ENCODE measurements at regions not wholly inside any gene's neighbourhood (a gene's known extent, or its start where the extent isn't known, plus 50 kb on each side); places are given as distances from the start of the nearest gene placed in this dataset.

DNA sequence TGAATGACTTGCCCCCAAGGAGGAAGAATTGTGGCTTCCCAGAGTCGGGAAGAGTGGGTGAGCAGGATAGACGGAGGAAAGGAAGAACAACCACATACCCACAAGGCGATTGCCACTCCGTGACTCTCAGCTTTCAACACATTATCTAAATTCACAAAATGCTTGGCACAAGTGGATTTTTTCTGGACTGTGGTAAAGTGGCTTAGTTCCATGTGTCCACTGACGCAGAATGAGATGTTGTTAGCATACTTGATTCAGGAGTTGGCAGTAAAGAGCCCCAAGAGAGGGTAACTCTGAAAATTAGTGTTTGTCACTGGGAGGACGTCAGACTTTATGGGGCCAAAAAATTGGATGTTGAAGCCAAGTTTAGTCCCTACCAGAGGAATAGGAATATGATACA is 198.8 kb upstream of the CTNNB1 start:
- no peak for DNase-seq

GRCh38 chr3:41001556-41001955 is 197.7 kb upstream of the CTNNB1 start:
- no peak for DNase-seq

GRCh38 chr3:41002104-41002503 is 197.2 kb upstream of the CTNNB1 start:
- DNase-seq = no peak

GRCh38 chr3:41007399-41007798 is 191.9 kb upstream of the CTNNB1 start:
- DNase-seq = no peak

- no peak for DNase-seq
Measured at GRCh38 chr3:41011854-41012253, 187.5 kb upstream of the CTNNB1 start.

DNA sequence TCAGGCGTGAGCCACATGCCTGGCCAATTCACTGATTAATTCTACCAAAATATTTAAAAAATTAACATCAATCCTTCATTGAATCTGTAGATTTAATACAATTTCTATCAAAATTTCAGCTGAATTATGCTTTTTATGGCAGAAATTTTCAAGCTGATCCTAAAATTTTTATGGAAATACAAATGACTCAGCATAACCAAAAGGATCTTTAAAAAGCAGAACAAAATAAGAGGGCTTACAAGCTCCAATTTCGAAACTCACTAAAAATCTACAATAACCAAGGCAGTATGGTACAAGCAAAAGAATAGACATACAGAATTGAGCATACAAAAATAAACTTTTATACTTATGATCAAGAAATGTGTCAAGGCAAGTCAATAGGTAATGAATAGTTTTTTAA is 180.4 kb upstream of the CTNNB1 start:
- DNase-seq = peak; percentile 16

GRCh38 chr3:41024031-41024836 is 175.1 kb upstream of the CTNNB1 start:
- no peak for DNase-seq

- peak; percentile 58 for DNase-seq
Measured at GRCh38 chr3:41026394-41027177, 172.7 kb upstream of the CTNNB1 start.

DNA sequence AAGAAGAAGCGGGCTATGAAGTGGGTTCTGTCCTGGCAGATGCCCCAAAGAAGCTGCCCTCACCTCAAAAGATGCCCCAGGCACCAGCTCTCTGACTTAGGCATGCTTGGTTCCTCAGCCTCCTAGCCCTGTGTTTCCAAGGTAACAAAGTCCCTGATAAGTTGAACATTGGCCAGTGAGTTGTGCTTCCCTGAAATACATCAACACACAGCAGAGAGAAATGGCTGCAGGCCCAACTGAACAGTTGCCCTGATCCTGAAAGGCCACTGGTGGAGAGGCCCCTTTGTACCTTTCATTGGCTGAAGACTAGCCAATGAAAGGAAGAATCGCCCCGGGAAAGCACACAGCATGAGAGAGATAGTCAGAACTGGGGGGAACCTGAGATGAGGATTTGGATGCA is 169.9 kb upstream of the CTNNB1 start:
- no peak for DNase-seq

DNA sequence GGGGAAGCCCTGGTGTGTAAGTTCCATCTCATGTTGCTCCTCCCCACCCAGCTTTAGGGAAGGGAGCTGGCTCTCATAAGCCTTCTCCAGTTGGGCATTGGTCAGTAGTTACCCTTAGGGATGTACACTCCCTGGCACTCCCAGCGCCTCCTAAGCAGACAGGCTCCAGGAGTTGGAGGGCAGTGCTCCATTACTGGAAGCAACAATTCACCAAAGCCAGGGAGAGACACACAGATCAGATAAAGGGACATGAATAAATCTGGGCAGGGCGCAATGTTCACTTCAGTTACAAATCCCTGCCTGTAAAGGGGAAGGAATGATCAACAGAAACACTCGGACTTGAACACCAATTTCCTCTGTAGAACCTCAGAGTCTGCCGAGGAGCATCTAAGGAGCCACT is 169.1 kb upstream of the CTNNB1 start:
- no peak for DNase-seq

DNA sequence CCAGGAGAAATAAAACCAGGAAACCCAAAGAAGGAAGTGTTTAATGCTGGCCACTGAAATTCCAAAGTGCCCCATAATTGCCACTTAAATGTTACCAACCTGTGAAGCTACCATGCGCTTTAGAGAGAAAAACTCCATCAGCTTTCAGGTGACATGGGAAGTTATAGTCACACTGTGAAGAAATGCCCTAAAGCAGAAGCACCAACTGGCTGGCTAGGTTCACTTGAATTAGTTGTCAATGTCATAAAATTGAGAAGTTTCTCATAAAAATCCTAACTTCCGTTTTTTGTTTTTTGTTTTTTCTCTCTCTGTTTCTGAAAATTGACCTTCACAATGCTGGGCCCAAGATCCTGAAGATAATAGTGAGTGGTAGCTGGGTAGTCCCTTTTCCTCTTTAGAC is 167.9 kb upstream of the CTNNB1 start:
- DNase-seq = no peak

DNA sequence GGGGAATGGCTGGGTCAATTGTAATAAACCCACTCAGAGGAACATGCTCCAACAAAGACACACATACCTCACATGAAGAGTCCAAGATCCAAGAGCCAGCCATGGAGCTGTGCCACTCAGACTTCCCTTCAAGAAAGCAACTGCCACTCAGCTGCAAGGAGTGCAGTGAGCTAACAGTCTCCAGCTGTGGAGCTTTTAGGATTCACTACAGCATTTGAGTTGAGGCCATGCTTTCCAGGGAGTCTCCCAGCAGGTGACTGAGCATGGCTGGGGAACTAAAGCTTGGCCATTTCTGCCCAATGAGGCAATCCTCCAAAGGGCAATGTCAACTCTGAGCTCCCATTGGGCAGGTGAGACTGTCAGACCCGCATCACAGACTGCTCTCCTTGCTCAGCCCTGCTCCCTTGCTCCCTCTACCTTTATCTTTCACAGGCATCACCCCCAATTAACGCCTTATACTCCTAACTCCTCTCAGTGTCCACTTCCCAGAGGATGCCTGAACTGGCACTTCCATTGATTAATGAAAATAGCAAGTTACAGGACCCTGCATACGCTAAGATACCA is 165.3 kb upstream of the CTNNB1 start:
- no peak for DNase-seq

DNA sequence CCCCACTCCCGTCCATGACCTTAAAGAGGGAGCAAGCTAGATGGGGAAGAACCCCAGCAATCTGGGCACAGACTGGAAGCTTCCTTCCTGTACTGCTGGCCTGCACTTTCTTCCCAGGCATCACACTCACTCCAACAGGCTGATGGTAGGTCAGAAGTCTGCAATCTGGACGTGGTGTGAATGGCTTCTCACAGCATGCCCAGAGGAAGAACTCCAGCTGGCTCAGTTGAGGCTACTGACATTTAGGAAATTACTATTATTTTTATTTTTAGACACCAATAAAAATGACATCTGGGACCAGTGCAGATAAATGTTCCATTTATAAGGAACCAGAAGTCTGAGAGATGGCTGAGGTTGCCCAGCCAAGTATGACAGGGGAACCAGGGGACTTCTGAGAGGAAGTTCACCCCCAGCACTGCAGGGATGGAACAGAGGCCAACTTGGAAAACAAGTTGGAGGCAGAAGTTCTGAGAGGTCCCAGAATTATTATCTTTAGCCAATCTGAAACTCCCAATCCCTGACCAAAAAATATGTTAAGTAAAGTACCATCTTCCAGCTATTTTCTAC is 163.8 kb upstream of the CTNNB1 start:
- no peak for DNase-seq

GRCh38 chr3:41037651-41038334 is 161.5 kb upstream of the CTNNB1 start:
- no peak for DNase-seq

DNA sequence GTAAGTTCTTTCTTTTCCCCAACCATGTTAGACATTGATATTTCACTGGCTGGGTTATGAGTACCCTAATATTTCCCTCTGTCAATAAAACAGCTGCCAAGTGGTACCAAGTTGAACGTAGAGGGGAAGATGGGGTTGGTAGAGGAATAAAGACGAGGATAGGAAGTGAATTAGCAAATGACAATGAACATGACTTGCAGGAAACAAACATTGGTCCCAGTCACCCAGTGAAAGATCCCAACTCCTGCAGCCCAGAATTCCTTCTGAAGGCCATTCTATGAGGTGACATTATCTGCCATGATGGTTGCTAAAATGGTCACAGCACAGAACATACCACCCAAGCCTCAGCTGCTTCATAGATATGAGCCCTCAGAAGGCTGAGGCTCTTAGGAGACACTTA is 159.0 kb upstream of the CTNNB1 start:
- DNase-seq = no peak

GRCh38 chr3:41041462-41041861 is 157.8 kb upstream of the CTNNB1 start:
- DNase-seq = no peak

DNA sequence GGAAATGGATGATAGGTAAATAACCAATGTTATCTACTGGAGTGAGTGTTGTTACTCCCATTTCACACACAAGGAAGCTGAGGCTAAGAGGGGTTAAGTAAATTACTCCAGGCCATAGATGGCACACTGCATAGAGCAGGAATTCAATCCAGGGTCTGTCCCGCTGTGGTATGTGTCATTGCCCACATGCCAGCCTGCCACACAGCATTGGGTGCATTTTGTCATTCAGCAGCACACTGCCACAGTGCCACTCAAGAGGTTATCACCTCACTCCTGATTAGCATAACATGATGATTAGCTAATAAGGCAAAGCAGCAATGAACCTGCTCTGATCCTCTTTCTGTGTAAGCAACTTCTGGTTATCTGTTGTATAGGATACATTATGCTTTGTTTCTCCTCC is 157.4 kb upstream of the CTNNB1 start:
- DNase-seq = no peak

DNA sequence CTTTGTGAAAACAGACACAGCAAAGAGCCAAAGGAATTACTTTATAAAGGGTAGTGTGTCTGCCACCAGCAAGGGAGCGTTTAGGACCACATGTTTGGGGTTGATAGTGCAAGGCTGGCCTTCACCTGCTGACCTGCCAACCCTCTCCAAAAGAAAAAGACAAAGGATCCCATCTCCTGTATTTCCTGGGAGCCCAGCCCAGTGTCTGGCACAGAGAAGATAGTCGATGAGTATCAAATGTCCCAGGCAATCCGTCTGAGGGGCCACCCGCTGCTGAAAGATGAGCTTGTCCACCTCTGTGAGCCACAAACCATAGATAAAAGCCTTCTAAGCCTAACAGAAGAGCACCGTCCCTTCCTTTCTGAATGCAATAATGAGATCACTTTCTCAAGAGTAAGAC is 154.8 kb upstream of the CTNNB1 start:
- no peak for DNase-seq

DNA sequence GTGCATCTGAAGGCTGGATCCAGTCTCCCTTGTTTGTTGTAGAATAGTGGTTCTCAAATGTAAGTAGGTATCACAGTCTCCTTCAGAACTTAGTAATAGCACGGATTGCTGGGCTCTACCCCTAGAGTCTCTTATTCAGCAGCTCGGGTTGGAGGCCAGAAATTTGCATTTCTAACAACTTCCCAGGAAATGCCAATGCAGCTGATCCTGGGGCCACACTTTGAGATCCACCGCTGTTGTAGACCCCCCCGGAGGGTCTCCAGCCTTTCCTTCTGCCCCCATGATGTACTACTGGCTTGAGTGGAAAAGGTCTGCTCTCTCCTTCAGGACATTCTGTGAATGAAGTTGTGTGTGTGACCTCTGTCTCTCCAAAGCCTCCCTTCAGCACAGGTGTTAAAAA is 153.8 kb upstream of the CTNNB1 start:
- DNase-seq = no peak

DNA sequence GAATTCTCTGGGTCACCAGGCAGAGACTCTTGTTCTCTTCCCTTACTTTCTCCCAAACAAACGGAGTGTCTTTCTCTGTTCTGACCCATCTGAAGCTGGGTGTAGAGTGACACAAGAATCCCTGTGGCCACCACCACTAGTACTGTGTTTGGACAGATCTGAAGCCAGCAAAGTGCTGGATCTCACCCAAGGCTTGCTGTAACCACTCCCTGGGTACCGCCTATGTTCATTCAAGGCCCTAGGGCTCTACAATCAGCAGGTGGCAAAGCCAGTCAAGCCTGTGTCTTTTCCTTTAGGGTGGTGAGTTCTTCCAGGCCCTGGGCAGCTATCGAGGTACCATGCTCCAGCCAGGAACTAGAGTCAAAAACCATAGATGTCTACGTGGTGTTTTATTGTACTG is 149.2 kb upstream of the CTNNB1 start:
- DNase-seq = no peak

GRCh38 chr3:41053220-41053619 is 146.1 kb upstream of the CTNNB1 start:
- DNase-seq = no peak

GRCh38 chr3:41060106-41060505 is 139.2 kb upstream of the CTNNB1 start:
- DNase-seq = no peak

DNA sequence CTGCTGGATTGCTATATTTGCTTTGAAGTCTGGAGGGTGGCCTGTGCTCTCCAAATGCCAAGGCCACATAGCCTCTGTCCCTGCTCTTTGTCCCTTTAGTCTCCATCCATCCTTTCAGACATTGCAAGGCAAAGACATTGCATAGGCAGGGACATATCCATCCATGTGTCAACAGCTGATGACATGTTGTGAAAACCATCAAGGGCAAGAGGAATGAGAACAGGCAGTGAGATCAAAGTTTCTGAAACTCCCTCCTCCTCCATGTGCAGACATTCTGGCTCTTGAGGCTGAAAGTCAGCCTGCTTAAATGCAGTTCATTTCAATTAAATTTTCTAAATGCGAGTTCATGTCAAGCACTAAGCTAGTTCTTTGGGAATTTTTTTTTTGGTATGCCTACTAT is 135.2 kb upstream of the CTNNB1 start:
- DNase-seq = no peak

Data from hematopoietic multipotent progenitor cell treated with erythropoietin and hydrocortisone succinate and interleukin-3 and kit ligand, for 4 days (in vitro differentiated cells).